NCI-H2029 (cell line): ENCODE measurements at regions not wholly inside any gene's neighbourhood (a gene's known extent, or its start where the extent isn't known, plus 50 kb on each side); places are given as distances from the start of the nearest gene placed in this dataset.
A peak's percentile ranks its signal among the peaks of the same experiment; 100 is the strongest.
"Not testable (repeated sequence)": the region's sequence is repeated elsewhere in the genome, so short reads cannot be mapped to it uniquely, and the experiment has no call there.

Experiments
- DNase-seq: peaks from one replicate; lab custom pipeline; 2025; lab: John Stamatoyannopoulos, UW

DNA sequence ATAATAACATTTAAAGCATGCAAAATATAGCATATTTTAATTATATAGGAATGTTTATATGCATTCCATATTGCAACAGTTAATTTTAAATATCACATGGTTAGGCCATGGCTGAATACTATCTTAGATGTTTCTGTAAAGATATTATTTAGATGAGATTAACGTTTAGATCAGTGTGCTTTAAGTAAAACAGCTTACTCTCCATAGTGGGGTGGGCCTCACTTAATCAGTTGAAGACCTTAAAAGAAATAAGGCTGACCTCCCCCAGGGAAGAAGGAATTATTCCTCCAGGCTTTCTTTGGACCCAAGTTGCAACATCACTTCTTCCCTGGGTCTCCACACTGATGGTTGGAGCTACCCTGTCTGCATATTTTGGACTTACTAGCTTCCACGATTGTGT, 1246.5 kb downstream of the TYW1 start:
- no peak for DNase-seq

DNA sequence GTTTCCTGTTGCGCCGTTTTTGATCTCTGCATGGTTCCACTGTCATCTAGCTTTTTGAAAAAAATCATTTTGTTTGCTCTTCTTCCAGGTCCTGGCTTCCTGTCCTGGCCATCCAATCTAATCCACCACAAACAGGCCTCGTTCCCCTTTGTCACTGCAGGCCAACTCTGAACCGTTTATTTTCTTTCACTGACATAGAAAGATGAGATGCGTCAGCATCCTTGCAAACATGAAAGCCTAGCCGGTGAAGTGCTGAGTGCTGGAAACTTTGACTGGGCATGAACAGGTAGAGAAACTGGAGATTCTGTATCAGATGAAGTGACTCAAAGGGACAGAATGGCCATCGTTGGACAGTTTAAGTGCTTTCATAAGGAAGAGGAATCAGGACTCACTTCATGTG, 1247.8 kb downstream of the TYW1 start:
- DNase-seq, result no peak

DNA sequence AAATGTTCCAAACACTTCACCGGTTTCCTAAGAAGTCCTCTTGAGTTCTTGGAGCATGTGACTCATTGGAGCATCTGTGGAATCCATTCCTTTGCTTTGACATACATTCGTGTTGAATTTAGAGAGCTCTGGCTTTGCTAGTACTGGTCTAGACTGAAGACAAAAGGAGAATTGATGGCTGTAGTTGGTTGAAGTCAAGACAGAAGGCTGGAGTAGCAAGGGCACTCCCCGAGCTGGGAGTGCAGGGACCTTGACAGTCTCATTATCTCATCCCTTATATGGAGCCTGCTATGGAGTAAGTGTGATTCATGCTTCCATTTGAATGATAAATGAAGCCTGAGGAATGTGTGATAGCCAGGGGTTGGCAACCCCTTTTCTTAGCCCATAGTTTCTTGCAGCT, 1249.1 kb downstream of the TYW1 start:
- DNase-seq, result no peak

DNA sequence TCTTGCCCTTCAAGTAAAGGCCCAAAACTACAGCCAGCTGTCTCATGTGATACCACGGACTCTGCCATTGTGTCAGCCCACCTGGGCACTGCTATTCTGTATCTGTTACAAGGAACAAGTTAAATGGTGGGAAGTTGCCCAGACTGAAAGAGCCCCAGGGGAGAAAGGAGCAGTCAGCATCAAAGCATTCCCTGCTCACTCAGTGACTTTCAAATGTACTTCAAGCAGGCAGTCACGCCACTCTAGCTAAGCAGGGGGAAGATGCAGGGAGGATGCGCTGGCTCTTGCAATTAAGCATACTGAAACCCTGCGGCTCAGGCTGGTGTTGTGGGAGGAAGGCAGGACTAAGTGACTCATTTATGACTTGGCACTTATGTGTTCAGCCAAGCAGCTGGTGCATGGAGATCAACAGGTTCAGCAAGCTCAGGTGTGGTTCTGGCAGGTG, 1249.6 kb downstream of the TYW1 start:
- DNase-seq, result peak; percentile 94

DNA sequence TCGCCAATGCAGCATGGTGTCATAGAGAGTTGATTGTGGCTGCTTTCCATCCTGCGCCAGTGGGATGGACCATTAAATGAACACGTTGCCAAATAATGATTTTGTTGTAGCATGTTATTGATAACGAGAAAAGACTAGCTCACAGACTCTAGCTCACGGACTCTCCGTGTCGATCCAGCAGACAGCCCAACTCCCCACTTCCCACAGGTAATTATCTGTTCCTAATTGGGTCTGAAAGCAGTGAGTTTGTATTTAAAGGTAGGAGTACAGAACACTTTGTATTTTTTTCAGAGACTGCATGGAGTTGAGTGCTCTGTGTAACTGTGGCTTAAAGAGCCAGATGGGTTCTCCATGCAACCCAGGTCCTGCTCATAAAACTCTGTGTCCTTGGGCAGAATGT, 1250.5 kb downstream of the TYW1 start:
- DNase-seq, result no peak

DNA sequence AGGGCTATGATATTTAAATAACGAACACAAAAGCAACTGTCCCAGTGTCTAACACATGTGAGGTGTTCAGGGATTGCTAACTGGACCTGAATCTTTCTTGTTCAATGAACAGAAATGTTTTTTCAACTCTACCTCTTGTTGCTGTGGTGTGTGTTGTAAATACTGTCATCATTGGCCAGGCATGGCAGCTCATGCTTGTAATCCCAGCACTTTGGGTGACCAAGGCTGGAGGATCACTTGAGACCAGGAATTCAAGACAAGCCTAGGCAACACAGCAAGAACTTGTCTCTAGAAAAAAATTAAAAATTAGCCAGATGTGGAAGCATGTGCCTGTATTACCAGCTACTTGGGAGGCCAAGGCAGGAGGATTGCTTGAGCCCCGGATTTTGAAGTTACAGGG, 1250.9 kb downstream of the TYW1 start:
- DNase-seq, result no peak

DNA sequence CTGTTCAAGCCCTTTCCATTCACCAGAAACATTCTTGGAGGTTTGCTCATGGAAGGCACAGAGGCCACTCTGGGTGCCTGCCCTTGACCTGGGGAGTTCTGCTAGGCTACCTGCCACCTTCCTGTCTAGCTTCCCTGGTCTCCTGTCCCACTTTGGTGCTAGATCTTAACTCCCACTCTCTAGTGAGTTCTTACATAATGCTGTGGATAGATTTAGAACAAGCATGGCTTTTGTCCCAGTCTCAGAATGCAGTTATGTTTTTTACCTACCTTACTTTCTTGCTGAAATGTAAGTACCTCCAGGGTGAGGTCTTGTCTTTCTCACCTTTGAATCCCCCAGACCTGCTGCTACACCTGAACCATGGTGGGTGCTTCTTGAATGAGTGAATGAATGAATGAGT, 1252.3 kb downstream of the TYW1 start:
- DNase-seq, result no peak

DNA sequence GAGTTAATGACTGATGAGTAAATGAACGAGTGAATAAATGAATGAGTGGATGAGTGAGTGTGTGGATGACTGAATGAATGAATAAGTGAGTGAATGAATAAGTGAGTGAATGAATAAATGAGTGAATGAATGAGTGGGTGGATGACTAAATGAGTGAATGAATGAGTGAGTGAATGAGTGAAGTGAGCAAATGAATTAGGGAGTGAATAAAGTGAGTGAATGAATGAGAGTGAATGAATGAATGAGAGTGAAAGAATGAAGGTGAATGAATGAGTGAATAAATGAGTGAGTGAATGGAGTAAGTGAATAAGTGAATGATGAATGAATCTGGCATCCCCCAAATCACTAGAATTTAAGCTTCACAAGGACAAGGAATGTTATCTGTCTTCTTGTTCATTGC, 1253.0 kb downstream of the TYW1 start:
- DNase-seq, result no peak

DNA sequence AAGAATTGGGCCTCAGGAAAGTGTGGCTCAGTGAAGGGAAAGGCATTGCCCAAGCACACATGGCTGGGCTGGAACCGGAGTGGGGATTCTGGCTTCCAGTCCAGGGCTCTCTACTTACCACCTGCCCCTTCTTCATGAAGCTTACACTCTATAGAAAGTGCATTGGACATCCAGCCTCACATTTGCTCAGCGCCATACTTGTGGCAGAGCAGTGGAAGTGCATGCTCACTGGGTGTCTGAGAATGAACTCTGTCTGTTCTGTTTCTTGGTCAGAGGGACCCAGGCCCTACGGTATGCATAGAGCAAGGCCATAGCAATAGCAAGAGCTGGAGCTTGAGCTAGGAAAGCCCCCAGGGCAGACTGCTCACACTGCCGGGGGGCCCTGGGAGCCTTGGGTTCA, 1253.5 kb downstream of the TYW1 start:
- no peak for DNase-seq

DNA sequence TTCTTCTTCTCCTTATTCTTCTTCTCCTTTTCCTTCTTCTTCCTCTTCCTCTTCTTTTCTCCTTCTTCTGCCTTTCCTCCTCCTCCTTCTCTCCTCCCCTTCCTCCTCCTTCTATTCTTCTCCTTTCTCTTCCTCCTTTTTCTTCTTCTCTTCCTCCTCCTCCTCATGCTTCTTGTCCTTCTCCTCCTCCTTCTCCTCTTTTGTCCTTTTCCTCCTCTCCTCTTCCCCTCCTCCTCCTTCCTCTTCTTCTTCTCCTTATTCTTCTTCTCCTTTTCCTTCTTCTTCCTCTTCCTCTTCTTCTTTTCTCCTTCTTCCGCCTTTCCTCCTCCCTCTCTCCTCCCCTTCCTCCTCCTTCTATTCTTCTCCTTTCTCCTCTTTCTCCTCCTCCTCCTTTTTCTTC, 1258.2 kb downstream of the TYW1 start:
- not testable (repeated sequence) for DNase-seq

DNA sequence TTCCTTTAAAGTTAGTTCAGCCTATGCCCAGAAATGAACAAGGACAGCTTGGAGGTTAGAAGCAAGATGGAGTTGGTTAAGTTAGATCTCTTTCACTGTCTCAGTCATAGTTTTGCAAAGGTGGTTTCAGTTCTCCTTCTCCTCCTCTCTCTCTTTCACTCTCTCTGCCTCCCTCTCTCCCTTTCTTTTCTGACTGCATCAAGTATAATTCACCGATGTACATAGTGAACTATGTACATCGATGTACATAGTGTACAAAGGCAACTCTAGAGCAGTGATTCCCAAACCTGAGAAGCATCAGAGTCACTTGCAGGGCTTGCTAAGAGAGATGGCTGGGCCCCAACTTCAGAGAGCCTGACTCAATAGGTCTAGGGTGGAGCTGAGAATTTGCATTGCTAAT, 1259.7 kb downstream of the TYW1 start:
- DNase-seq, result no peak

DNA sequence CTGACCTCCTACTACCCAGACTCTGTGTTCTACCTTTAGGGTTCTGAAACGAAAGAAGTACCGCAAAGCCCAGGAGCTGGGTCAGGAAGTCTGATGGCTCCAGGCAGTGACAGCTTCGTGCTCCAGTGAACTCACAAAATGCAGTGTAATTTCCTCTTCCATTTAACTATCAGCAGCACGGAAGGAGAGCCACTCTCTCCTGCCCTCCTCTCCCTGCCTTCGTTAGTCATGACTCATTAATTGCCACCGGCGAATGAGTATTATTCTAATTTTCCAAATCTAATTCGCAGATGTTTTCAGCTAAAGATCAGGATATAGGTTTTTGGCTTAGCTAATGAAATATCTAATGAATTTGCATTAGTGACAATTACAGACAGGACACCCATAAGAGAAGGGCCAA, 1262.0 kb downstream of the TYW1 start:
- DNase-seq, result peak; percentile 9

DNA sequence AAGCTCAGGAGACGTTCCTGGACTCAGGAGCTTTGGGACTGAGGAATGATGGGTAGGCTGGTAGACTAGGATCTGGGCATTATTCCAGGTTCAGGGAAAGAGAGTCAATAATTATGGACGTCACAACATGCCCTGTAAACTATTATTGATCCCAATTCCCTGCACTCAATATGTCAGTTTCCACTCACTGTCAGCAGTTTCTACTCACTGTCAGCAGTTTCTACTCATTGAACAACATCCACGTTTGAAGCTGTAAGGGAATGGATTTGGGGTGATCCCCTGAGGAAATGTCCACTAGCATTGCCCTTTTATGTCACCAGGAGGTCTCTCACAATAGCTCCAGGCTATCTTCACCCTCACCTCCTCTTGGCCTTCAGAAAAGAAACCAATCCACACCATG, 1268.6 kb downstream of the TYW1 start:
- DNase-seq, result no peak

DNA sequence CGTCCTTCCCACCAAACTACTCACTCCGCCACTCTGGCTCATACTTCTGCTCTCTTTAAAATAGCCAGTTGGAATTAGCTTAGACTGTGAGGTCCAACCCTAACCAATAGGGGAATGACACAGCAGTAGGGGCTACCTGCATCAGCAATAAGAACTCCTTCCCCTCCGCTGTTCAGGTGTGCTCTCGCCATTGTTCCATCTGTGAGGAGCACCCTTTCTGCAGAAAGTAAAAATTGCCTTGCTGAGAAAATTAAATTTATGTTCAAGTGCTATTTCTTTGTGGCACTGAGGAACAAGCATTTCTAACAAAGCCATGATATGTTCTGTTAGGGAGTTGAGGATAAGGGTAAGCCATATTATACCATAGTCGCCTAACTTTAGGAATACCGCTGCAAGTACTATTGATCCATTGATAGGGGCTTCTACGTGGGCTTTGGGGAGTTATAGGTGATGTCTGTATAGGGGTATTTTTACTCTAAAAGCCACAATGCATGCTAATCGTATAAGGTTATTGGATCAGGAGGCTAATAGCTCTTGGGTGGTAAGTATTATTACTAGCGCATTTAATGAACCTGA, 1269.5 kb downstream of the TYW1 start:
- no peak for DNase-seq

DNA sequence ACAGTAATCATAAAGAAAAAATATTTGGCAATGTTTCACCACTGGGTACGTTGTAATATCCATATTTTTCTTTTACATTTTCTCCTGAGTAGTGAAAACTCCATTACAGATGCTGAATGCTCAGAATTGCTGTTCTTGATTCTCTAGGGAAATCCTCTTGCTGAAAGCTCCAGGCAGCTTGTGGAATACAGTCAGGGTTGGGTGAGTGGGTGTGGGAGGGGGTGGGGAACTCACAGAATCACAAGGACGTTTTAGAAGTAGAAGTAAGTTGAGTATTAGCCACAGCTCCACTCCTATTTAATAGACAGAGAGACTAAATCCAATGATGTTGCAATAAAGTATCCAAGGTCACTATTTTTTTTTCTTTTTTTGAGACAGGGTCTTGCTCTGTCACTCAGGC, 1270.9 kb downstream of the TYW1 start:
- no peak for DNase-seq

DNA sequence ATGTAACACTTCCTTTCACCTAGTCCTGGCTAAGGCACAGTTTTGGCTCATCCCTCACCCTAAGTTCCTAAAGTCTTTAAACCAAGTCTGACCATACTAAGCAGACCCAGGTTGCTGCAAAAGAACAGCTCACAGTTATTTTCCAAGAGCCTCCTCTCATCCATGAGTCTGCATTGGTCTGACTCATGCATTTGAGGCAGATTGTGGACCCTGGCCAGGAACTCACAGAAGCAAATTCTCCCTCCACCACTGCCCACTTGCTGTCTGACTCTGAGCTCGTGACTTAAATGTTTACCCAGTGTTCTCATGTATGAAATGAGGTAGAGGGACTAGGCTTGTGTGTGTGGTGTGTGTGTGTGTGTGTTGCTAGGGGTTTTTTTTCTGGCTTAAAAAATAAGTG, 1272.8 kb downstream of the TYW1 start:
- peak; percentile 77 for DNase-seq

DNA sequence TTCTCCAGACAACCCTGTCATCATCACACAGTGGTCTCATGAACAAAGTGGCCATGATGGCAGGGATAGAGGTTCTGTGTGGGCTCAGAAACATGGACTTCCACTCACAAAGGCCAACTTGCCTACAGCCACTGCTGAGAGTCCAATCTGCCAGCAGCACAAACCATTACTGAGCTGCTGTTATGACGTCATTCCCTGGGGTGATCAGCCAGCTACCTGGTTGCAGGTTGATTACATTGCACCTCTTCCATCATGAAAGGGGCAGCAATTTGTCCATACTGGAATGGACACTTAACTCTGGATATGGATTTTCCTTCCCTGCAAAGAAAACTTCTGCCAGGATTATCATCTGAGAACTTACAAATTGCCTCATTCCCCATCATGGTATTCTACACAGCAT, 1275.9 kb downstream of the TYW1 start:
- no peak for DNase-seq

DNA sequence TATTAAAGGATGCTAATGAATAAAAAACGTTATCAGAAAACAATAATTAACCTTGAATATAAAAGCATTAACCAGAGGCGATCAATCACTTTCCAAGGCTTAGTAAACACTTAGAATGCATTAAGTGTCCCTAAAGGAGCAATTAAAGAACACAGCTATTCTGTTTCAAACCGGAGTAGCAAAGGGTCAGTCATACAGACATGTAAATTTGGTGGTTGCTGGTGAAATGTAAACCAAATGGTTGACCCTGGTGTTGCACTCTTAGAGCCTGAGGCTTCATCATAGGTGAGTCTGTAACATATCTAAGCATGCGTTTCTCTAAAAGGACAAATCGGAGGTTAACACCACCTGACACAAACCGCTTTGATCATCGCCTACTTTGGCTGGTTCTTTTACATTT, 1280.1 kb downstream of the TYW1 start:
- DNase-seq, result no peak

DNA sequence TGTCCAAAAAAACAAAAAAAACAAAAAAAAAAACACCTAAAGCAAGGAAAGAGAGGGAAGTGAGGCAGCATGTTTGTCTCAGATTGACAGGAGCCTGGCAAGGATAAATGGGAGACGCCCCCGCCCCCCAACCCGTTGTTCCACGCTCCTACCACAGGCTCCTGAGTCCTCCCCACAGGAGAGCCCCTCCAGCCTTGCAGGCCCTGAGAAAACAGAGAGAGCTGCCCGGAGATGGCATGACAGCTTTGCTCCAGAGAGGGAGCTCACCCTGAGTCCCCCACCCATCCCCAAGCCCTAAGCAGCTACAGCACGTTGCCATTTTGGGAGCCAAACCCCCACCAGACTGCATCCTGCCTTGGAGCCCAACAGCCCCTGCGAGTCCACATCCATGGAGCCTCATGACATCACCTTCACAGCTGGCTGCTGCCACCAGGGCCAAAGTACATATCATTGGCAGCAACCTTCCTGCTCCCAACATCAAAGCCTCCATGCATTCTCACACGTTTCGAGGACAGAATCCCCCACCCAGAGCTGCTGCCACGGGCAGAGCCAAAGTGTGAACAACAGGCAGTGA, 1283.3 kb downstream of the TYW1 start:
- no peak for DNase-seq

DNA sequence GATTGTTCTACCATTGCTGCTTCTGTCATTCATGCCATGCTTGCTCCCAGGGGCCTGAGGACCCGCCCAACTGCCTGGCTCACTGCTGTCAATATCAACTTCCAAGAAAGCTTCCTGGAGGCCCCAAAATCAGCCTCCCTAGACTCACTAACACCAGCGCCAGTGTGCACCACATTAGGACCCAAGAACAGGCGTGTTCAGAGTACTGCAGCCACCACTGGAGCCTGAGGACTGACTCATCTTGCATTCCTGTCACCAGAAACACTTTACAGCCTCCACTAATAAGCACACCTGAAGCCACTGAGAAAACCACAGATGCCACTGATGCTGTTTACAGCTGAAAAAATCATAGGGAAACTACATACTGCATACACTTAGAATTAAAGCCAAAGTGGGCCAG, 1284.3 kb downstream of the TYW1 start:
- DNase-seq, result no peak

DNA sequence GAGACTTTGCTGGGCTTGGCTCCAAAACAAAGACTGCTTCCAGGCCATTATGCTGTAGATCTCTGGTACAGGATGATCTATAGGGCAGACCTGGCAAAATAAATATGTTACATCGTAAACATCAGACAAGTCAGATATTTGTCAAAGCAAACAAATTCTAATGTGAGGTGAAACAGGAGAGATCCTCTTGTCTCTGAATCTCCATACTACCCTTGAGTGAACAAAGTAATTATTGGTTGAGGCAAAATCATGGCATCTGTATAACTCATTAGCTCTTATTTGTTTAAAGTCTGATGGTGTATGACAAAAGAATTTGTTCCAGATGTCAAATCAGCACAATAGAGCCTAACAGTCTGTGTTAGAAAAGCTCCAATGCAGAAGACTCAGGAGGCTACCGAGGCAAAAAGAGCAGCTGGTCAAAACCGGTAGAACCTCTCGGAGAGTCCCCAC, 1291.5 kb downstream of the TYW1 start:
- peak; percentile 33 for DNase-seq

DNA sequence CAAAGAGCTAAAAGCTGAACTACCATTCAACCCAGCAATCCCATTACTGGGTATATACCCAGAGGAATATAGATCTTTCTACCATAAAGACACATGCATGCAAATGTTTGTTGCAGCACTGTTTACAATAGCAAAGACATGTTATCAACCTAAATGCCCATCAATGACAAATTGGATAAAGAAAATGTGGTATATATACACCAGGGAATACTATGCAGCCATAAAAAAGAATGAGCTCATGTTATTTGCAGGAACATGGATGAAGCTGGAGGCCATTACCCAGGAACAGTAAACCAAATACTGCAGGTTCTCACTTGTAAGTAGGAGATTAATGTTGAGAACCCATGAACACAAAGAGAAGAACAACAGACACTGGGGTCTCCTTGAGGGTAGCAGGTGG, 1295.1 kb downstream of the TYW1 start:
- no peak for DNase-seq

DNA sequence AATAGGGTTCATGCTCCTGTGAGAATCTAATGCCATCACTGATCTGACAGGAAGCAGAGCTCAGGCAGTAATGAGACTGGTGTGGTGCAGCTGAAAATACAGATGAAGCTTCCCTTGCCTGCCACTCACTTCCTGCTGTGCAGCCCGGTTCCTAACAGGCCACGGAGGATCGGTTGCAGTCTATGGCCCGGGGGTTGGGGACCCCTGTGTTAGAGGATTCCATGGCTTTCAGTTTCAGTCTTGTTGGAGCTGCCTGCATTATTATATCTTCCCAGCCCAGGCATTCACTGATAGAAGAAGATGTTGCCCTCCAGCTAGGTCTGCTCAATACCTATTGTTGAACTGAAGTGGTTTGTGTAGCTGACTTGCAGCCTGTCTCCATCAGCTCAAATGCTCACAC, 1298.8 kb downstream of the TYW1 start:
- DNase-seq, result no peak

DNA sequence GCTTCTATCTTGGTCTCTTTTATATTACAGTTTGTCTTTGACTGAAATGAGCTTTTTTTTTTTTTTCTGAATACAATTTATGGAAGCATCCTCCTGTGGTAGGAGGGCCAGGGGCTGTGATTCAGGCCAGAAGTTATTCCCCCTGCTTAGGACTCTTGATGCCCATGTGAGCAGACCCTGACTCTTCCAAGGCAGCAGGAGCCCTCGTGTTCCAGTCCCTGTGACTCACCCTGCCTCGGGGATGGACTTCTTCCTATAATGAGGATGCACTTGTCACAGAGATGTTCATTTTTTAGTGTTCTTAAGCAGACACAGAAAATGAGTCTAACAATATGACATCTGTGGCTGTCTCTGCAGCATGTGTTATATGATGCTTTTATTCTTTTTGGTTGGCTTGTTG, 1293.7 kb upstream of the AUTS2 start:
- no peak for DNase-seq
